GM18907 (cell line): ENCODE measurements at regions not wholly inside any gene's neighbourhood (a gene's known extent, or its start where the extent isn't known, plus 50 kb on each side); places are given as distances from the start of the nearest gene placed in this dataset.
"Not testable (repeated sequence)": the region's sequence is repeated elsewhere in the genome, so short reads cannot be mapped to it uniquely, and the experiment has no call there.

Experiments used
- ATAC-seq: cut with Tn5 transposase; IDR thresholded peaks from one replicate; pipeline ENCODE4 v1.9.1; 2021; ENCODE audit warnings: mild to moderate bottlenecking, moderate library complexity; ENCODE audit not compliant: unreplicated experiment

DNA sequence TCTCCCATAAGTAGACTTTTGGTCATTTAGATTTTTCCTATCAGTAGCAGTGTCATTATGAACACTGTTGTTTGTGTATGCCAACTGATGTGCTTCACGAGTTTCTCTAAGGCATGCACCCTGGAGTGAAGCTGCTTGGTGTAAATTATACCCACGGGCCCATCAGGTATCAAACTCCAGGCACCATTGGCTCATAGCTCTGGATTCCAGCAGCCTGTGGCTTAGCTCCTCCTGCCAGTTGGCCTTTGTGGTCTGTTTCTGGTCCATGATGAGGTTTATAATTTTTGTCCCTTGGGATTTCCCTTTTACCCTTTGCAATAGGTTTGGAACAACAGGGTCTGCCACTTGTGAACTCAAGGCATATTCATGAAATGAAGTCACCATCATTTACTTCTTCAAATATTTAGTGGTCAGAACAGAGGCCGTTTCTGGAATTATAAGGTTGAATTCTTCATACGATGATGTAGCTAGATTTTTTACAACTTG, 350.5 kb downstream of the PRL start:
- no peak for ATAC-seq

DNA sequence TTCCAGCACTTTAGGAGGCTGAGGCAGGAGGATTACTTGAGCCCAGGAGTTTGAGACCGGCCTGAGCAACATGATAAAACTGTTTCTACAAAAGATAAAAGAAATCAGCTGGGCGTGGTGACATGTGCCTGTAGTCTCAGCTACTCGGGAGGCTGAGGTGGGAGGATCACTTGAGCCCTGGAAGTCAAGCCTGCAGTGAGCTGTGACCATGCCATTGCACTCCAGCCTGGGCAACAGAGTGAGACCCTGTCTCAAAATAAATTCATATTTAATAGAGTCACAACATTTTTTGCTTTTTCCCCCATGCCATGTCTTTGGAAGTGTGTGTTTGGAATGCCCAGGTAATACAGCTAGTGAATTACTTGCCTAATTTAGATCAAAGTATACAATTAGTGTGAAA, 349.6 kb downstream of the PRL start:
- ATAC-seq: not testable (repeated sequence)

DNA sequence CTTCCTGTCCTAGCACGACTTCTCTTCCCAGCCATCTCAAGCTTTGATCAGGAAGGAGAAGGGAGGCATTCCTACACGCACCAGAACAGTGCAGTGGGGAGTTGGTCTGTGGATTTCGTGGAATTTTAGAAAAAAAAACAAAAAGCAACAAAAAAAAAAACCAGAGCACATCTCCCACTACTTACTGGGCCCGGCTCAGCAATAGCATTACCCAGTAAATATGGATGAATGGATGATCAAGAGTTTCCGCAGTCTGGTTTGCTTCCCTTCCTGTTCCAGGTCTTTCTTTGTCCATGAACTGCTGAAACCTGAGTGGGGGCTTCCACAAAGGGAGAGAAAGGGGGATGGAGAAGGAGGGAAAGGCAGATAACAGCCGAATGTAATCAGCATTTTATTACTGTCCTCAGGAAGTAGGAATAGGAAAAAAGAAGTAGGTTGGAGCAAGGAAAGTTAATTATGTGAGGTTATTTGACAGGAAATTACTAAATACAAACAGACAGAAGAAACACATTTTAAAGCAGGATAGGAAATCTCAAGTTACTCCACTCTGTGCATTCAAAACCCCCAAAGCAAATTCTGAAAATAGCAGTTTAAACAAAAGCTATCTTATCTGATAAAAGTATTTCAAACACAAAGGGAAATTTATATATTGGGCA, 349.0 kb downstream of the PRL start:
- no peak for ATAC-seq

DNA sequence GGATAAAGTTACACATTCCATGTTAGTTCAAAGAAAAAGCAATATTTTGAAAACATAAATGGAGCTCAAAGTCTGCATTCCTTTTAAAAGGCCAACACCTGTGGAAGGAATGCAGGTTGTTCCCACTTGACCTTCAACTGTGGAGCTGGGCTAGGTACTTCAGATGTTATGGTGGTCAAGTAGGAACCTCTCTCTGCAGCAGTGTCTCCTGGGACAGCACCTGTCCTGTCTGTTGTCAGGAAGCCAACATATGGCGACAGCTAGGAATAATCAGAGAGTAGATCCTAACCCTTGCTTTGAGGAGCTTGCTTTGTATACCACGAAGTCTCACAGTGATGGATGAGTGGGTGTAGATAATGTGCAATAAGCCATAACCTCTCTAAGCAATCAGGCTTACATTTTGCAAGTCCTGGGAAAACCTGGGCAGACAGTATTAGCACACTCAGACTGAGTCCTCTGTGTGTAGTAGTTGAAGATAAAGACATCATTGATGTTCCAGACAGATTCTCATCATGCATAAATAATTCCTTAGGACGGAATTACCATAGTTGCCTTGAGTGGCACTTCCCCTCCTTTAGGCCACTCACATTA, 347.5 kb downstream of the PRL start:
- ATAC-seq: no peak

DNA sequence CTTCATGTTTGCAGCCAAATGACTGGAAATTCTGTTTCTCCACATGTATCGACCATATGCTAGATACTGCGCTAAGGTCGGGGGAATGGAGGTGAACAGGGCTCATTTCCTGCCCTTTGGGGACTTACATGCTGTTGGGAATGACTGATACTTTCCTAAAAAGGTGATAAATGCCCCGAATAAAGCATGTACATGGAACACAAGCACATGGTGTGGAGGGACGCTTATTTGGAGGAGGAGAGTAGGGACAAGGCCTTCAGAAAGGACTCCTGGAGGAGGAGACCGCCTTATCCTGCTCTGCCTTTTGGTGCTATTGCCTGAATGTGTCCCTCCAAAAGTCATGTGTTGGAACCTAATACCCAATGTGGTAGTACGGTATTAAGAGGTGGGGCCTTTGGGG, 344.5 kb downstream of the PRL start:
- no peak for ATAC-seq

DNA sequence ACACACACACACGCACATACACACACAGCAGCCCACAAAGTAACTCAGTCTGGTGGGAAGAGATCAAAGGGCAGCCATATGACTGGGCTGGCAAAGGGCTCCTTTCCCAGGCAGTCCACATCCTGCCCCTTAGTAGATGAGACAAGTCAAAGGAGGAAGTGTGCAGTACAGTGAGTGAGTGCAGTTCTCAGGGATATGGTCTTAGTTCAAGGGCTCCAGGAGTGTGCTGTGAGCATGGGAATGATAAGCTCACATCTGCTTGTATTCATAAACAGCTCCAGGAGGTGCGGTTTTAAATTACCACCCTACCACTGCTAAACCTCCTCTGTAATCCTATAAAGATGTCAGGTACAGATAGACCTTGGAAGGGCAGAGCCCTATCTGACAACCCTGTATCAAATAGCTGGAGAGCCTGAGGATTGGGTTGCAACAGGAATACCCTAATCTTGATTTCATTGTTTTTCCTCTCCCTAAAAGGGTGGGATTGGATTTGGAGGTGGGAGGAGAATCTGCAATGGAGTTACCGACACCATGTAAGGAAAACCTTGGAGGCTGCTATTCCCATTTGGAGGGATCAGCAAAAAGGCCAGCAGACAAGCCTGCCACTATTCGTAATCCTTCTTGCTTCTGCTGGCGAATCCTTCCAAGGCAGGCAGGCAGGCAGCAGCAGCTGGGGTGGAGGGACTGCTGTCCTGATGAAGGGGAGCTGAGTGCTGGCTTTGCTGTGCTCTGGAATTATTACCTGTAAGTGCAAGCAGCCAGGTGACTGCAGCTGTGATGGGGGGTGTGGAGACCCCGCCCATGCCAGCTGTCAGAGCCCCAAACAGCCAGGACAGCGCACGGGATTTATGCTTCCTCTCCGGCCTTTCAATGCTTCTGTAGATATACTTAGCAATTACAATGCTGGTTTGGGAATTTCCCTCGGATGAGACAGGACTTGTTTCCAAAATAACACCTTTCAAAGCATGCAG, 342.7 kb downstream of the PRL start:
- no peak for ATAC-seq

DNA sequence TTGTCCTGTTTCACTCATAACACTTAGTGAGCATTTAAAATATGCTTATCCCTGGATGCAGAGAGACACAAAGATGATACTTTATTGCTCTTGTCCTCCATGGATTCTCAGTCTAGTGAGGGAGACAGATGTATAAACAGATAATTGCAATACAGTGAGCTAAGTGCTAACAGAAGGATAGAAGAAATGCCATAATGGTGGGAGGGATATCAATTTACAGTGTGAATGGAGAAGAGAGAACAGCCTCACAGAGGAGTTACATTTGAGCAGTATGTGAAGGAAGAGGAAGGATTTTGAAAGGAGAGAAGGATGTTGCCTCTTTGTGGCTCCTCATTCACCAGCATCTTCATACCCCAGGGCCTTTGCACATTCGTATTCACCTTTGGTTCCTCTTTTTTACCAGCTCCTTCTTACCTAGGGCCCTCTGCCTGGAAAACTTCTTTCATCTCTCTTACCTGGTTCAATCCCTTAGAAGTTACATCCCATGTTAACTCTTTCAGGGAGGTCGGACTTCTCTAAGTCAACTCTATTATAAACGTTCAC, 341.7 kb downstream of the PRL start:
- ATAC-seq: no peak

DNA sequence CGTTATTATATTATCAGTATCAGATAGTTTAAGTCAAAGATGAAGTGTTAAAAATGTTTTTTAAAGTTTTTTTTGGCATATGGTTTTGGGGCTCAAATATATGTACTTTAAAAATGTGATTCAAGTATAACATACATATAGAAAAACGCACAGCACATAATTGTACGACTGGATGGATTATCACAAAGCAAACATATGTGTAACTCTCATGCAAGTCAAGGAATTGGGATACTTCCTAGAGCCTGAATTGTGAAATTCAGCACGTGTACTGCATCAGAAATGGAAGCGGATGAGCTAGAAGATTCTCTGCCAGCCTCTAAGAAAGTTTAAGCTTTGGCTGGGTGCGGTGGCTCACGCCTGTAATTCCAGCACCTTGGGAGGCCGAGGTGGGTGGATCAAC, 340.9 kb downstream of the PRL start:
- no peak for ATAC-seq

DNA sequence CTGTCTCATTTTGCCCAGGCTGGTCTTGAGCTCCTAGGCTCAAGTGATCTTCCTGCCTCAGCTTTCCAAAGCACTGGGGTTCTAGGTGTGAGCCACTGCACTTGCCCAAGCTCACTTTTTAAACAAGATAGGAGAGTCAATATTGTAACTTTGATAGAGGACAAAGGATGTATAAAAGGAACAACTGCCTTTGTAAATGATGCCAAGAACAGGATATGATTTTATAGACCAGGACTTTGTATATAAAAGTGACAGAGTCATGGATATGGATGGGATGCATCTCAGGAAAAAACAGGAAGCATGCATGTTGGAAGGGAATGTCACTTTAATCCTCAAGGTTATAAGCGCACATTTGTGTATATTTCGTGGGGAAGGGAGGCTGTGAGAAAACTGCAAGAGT, 338.4 kb downstream of the PRL start:
- ATAC-seq: no peak

DNA sequence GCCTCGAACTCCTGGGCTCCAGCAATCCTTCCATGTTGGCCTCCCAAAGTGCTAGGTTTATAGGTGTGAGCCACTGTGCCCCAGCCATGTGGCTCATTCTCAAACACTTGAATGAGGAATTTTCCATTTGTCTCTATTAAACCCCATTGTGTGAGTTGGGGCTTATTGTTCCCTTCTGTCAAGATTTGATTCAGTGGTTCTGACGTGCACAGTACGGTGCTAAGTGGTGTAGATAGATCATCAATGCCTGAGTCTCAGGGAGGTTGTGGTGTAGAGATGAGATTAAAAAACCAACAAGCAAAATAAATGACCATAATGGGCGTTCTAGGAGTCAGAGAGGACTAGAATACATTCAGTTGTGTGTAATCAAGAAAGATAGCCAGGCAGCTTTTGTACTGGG, 335.6 kb downstream of the PRL start:
- ATAC-seq: no peak

DNA sequence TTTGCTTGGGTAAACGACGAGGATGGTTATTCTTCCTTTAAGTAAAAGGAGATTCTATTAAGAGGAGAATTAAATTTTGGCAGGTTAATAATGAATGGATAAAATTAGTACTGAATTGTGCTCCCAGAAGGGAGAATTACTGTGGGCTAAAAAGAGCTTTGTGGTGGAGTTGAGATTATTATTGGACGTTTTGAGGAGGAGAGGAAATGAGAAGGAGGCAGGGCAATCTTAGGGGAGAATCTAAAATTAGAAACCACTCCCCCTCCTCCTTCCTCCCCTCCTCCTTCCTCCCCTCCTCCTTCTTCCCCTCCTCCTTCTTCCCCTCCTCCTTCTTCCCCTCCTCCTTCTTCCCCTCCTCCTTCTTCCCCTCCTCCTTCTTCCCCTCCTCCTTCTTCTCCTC, 331.8 kb downstream of the PRL start:
- no peak for ATAC-seq

DNA sequence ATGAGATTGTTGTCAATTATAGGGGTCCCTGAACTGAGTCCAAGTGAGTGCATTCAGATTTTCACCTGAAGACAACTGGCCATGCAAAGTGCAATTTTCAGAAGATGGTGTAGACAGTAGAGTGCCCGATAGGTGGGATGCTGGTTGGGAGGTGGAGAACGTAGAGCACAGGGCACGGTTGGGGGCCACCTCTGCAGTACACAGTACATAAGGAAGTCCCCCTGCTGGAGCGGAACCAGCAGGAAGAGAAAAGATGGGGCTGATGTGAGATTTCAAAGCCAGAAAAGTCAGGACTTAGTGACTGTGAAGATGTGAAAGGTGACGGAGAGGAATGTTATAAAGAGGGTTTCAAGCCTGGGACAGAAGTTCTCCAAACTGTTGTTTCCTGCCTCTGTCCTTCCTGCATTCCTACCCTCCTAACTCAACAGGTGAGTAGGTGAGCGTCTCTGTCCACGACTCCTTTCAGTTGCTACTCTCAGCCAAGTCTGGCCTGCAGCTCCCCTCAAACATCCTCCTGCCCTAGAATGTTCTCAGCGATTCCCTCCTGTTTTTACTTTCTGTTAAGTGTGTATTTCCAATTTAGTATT, 330.8 kb downstream of the PRL start:
- no peak for ATAC-seq

DNA sequence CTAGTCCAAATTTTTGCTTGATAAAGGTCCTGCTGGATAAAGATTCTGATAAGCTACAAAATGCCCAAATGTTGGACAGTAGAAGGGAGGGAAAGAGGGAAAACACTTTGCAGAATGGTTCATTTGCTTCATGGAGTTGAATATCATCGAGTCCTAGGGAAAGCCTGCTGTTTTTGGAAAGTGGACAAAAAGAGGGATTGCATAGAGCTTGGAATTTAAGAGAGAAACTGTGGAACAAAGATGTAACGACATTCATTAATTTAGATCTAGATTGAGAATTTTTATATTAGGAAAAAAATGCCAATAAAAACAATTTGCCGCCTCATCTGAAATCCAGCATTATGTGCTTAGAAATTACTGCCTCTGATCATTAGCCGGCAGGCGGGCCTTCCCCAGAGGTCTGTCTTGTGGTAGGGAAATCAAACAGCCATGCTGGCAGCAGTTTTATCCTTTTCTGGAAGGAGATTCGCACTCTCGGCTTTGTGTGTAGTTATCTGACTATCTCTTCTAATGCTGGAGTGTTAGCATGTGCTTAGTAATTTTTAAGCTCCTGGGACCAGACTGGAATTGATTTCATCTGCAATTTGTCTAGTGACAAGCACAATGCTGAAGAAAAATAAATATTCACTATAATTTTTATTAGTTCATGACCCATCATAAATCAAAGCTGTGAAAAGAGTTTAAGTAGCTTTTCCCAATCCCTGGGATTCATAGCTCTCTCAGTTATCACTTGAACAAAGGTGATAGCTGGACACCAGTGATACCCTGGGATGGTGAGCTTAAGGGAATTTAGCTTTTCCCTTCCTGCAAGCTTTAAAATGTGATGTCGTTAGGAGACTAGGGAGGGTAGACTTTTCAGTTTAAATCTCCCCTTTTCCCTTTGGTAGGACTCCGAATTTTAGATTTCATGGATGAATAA, 329.5 kb downstream of the PRL start:
- no peak for ATAC-seq

DNA sequence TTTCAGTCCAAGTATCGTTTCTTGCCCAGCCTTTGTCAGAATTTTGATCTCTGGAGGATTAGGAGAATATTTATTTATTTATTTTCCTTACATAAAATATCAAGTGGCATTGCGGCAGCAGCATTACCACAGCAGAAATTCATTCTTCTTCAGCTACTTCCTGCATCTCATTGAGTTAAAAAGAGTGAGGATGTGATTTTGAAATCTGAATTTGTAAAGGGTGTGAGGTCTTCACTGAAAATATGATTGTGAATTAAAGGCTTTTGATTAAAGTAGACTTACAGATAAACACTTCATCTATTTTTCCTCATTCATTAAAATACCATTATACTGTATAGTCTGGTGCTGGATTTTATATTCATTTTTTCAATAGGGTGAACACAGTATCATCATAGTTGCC, 328.4 kb downstream of the PRL start:
- ATAC-seq: no peak

DNA sequence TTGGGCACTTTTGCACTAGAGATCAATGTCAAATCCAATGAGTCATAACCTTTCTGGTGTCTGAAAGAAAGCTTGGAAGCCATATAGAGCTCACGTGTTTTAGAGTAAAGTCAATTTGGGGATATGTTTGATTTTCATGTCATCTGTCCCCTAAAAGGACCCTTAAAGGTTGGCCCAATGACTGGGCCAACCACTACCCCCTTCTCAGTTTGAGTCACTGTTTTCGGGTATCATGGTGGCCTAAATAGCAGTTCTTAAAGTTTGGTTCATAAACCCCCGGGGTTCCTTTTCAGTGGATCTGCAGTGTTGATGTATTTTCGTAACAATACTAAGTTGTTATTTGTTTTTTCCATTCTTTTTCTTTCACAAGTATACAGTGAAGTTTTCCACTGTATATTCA, 327.6 kb downstream of the PRL start:
- no peak for ATAC-seq

DNA sequence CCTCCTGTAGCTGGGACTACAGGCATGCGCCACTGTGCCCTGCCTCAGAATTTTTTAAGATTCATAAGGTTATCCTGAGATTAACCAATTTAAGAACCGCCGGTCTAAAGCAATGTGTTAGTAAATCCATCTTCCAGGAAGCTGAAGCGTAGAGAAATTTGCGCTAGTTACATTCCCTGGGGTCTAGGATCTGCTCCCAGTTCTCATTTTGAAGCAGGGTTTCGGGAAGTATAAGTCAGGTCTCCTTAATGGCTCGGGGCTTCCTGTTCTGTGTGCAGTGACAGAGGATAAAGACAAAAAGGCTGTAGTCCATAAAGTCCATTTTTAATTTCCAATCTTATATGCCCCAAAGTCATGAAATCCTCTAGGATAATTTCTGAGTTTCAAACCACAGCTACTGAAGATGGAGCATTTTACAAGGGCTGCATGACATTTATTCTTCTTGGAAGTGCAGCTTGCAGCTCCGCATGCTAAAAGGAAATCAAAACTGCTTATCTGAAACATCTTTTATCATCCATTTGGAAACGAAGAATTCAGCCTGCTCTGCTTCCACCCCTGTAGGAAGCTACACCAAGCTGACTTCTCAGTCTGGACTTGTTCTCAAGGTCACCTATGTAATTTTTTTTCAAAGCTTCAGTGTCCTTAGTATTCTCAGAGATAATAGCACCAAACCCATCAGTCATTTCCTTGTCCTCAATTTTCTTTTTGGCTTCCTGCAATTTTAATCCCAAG, 326.1 kb downstream of the PRL start:
- ATAC-seq: no peak

DNA sequence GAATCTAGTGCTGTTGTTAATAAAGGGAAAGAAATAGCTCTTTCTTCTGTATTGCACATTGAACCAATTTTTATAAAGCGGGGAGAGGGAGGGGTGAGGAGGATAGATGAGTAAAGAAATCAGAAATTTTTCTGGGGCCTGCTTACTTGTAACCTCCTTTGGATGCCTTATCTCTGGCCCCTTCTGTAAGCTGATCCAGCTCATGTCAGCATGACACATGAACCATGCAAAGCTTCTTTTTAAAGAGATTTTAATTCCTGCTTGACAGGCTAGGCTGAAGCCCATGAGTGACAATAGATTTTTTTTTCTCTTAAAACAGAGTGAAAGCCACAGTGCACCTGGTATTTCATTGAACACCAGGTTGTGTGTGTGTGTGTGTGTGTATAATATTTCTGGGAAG, 325.3 kb downstream of the PRL start:
- no peak for ATAC-seq

DNA sequence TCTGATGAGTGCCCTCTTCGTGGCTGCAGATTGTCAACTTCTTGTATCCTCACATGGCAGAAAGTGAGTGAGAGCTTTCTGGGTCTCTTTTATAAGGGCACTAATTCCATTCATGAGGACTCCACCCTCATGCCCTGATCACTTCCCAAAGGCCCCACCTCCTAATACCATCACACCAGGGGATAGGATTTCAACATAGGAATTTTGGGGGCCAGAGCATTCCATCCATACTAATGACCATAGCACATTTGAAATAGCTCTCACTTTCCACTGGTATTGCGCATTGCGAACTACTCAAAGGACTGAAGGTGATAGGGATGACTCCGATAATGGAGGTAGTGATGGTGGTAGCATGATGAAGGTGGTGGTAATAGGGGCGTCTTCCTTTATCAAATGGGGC, 324.3 kb downstream of the PRL start:
- no peak for ATAC-seq

DNA sequence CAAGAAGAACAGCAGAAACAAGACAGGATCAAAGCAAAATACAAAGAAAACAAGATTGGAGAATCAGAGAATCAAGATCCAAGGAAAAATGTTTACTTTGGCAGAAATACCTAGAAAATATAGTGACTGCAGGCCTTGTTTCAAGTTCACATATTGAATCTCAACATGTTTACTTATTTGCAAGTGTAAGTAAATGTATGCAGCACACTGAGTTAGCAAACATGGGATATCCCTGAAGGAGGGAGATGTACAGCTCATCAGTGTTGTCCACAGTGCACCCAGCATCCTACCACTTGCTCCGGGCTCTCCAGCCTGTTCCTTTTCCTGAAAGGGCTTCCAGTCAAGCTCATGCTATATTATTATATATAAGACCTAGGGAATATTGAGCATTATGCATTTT, 319.5 kb downstream of the PRL start:
- no peak for ATAC-seq
